CD4-positive, alpha-beta T cell treated with Interleukin-4 for 4 hours (primary cell): ENCODE measurements at regions not wholly inside any gene's neighbourhood (a gene's known extent, or its start where the extent isn't known, plus 50 kb on each side); places are given as distances from the start of the nearest gene placed in this dataset.
"Not testable (repeated sequence)": the region's sequence is repeated elsewhere in the genome, so short reads cannot be mapped to it uniquely, and the experiment has no call there.

Source experiments
- DNase-seq: peaks from one replicate; pipeline ENCODE4 v3.0.0-alpha.2; 2020

DNA sequence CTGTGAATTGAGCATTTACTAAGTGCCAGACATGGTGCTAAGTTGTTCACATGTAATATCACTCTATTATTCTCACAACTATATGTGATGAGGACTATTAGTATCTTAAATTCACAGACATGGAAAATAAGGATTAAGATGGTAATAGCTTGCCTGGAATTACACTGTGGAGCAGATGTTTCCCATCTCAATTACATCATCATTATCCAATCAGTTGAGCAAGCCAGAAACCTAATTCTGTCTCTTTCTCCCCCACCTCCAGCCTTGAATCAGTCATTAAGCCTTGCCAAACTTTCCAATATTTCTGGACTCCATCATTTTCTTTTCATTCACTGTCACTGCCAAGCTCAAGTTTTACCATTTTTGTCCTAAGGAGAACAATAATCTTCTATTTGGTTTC, 287.8 kb upstream of the KITLG start:
- DNase-seq: no peak

DNA sequence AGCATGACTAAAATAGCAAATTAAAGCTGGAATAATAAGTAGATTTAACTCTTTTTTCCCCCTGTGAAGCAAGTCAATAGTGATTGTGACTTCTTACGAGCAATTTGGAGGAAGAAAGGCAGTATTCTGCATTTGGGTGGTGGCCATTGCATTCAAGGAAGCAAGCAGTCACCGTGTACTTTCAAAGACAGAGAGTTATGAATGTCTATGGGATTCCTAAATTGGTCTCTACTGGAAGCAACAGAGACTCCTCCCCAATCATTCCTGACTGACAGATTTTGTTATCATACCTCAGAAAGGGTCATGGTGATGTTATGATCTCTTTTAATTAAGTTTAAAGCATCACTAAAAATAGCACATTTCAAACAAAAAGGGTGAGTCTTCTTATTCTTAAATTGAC, 287.2 kb upstream of the KITLG start:
- DNase-seq: no peak

DNA sequence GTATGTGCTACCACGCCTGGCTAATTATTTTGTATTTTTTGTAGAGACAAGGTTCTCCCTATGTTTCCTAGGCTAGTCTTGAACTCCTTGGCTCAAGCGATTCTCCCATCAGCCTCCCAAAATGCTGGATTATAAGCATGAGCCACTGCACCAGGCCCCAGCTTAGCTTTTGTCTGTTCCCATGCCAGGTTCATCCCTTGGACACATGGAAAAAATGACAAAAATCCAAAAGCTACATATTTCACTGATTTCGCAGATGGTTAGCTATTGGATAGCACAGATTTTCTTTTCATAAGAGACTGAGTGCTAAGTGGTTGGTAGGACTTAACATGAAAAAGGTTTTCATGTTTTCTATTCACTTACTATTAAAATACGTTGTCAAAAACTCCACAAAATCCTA, 286.6 kb upstream of the KITLG start:
- DNase-seq: no peak

DNA sequence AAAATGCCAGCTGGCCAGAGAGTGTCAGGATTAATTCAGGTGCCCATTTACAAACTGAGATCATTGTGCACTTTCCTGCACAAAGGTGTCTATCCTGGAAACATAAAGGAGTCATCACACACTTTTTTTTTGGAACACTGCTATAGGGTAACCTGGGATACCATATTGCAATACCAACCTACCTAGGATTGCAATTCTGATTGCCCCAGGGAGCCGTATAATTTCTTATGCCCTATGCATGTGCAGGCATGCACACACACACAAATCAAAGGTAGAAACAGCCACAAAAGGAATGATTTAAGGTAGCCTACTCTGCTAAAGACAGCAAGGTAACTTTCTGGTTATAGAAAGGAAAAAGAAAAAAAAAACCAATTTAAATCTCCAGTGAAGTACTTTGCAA, 285.3 kb upstream of the KITLG start:
- DNase-seq: no peak

DNA sequence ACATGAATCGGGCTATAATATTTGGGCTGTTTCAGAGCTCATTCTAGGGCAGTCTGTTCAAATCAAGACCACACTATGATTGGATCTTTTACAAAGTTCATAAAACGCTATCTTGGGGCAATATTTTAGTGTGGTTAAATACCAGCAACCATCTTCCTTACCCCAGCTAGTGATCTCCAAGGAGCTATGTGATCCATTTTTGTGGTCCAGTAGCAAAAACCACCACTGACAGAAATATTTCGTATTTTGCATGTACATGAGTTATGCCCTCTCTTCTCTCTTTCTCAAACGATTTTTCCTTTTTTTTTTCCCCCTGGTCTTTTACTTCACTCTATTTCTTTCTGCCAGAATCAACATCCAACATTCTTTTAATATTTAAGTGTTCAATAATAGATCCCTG, 280.6 kb upstream of the KITLG start:
- no peak for DNase-seq

DNA sequence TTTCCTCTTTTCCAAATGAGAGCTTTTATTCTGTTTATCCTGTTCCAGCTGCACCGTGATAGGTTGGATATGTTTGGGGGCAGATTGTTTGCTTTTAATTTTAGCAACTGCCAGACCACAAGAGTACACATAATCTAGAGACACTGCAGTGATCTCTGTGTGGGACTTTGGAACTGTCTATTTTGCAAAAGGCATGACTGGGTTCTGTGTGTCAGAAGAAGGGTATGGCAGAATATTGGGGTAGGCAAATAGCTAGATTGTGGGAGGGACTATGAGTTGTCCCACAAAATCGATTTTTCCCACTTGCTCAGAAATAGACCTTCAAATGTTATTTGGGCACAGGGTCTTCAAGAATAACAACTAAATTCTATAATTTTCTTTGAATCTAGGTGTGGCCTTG, 275.9 kb upstream of the KITLG start:
- DNase-seq: no peak

DNA sequence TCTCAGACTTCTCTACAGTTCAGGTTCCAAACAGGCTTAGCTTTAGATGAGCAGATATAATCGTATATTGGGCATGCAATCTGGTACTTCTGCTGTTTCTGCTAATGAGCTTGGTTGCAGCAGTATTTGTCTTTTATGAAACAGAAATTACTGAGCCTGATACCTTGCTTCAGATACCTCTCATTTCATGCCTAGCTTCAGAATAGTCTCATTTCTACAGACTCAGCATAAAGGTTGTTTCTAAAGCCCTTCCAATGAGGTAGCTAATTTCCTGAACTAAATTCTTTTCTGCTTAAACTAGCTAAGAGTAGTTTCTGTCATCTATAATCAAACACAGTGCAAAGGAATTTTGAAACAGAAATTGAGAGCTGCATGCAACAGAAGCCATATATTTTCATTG, 275.0 kb upstream of the KITLG start:
- DNase-seq: no peak

DNA sequence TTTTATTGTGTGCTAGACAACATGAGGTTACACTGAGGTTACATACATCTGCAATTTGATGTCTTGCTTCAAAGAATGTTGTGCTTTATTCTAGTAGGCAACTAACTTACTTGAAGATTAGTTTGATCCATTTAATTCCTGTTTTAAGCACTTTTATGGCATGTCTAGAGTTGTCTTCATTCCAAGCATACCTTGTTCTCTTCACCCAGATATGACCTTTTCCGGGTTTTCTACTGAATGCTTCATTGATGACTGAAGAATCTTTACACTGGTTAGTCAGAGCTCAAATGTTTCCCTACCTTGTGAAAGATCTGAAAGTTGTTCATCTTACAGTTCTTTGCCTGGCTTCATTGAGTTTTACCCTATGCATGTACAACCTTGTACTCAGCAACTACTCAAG, 274.0 kb upstream of the KITLG start:
- no peak for DNase-seq

DNA sequence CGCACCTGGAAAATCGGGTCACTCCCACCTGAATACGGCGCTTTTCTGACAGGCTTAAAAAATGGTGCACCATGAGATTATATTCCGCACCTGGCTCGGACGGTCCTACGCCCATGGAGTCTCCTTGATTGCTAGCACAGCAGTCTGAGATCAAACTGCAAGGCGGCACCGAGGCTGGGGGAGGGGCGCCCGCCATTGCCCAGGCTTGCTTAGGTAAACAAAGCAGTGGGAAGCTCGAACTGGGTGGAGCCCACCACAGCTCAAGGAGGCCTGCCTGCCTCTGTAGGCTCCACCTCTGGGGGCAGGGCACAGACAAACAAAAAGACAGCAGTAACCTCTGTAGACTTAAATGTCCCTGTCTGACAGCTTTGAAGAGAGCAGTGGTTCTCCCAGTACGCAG, 267.0 kb upstream of the KITLG start:
- not testable (repeated sequence) for DNase-seq

DNA sequence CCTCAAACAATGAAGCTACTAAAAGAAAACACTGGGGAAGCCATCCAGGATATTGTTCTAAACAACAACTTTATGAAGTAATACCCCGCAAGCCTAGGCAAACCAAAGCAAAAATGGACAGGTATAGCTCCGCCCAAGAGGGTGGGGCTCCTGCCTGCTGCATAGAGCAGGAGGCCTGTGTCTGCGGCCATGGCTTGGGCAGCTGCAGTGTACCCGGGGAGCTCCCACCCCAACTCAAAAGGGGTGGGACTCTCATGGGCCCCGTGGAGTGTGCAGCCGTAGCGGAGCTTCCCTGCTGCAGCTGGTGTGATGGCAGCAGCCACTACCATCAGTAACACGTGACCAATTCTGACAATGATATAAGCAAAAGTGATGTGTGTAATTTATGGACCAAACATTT, 264.2 kb upstream of the KITLG start:
- no peak for DNase-seq

DNA sequence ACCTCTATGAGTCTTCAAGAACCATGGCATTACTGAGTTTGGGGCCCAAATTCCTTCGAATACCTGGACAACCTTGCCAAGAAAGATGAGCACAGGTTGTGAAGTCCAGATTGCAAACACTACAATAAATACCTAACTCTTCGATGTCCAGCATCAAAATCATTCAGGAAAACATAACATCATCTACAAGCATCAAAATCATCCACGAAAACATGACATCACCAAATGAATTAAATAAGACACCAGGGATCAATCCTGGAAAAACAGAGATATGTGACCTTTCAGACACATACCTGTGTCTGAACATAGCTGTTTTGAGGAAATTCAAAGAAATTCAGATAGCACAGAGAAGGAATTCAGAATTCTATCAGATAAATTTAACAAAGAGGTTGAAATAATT, 262.0 kb upstream of the KITLG start:
- DNase-seq: no peak

DNA sequence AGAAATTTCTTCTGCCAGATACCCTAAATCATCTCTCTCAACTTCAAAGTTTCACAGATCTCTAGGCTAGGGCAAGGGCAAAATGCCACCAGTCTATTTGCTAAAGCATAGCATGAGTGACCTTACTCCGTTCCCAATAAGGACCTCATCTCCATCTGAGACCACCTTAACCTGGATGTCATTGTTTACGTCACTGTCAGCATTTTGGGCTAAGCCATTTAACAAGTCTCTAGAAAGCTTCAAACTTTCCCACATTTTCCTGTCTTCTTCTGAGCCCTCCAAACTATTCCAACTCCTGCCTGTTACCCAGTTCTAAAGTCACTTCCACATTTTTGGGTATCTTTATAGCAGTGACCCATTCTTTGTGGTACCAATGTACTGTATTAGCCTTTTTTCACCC, 259.2 kb upstream of the KITLG start:
- no peak for DNase-seq

DNA sequence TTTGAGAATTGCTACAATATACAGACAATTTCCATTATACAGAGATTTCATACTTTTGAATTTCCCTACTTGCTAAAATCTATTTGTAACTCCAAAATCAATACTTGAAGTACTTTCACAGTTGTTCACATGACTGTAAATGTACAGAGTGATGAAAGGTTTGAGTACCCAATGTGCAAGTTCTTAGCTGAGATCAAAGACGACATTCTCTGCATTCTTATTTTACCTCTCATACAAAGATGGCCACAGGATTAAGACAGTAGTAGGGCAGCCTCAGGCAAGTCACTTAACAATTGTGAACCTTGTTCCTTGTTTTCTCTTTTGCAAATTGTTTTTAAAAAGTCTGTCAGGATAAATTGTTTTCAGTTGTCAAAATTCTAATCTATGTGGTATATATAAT, 255.9 kb upstream of the KITLG start:
- DNase-seq: no peak

DNA sequence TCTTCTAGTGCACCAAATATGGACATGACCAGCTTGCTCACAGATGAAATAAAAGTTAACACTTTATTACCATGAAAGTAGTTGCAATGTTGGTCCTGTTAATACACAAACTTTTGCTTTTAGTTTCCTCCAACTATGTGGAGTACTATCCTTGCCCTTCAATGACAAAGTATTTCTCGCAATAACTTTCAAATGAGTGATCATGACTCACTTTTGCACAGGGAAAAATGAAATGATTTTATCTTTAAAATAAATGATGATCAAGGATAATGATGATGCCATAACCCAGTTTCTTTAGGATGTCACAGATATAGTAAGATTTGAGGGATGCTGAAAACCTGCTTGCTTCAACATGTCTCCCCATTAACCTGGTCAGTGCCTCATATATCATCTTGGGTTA, 254.0 kb upstream of the KITLG start:
- no peak for DNase-seq

DNA sequence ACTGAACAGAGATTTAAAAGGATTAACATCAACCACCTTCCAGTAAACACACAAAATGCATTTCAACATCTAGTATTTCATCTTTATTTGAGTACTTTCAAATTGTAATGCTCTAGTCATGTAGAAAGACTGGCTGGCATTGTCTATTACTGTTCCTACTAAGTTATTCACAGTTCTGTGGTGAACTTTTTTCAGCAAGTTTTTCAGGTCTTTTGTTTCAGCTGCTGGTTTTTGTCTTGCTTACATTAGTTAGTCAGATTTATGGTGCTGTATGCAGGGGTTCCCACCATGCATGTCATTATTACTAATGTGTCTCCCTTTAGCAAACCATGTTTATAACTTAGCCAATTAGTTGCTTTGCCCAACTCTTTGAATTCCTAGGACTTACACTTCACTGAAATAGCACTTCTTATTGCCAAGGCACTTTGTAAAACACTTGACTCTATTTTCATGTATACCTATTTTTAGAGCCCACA, 253.4 kb upstream of the KITLG start:
- DNase-seq: no peak

DNA sequence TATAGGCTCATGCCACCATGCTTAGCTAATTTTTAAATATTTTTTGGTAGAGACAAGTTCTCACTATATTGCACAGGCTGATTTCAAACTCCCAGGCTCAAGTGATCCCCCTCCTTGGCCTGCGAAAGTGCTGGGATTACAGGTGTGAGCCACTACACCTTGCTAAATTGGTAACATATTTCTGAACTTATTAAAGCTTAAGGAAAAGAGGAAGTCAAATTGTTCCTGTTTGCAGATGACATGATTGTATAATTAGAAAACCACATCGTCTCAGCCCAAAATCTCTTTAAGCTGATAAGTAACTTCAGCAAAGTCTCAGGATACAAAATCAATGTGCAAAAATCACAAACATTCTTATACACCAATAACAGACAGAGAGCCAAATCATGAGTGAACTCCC, 248.3 kb upstream of the KITLG start:
- not testable (repeated sequence) for DNase-seq

DNA sequence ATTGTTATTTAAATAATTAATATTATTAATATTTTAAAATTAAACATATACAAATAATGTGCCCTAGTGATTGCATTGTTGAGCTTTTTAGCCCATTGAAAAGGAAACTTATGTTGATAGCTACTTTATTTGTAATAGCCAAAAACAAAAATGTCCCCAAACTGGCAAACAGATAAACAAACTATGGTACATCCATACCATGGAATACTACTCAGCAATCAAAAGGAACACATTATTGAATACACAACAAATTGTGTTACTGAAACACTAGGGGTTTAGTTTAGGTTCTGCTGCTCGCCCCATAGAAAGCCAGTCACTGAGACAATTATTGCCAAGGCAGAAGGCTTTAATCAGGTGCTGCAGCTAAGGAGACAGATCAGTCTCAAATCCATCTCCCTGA, 239.7 kb upstream of the KITLG start:
- DNase-seq: no peak

DNA sequence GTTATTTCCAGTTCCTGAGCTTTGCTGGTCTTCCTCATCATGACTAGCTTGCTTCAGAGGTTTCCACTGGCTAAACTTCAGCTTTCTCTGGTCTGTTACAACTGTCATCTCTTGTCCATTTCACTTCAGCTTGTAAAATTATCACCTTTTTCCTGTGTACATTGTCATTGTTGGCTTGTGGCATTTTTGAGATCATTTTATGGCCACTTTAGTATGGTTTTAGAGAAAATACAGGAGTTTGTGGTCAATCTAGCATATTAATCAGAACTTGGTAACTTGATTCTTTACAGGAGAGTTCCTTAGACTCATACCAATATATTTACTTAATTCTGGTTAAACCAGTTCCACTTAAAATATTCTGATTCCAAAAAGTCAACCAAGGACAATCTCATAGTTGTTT, 235.9 kb upstream of the KITLG start:
- DNase-seq: no peak

DNA sequence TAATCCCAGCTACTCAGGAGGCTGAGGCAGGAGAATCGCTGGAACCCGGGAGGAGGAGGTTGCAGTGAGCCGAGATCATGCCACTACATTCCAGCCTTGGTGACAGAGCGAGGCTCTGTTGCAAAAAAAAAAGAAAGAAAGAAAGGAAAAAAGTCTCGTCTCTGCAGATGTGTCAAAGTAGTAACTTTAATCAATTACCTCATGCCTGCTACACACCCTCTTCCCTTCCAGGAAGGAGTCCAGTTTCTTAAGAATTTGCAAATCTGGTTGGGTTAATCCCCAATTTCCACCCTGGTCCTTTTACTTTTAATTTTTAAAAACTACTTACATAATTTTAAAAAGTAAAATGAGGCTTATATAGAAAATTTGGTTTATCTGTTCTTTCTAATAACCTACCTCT, 234.5 kb upstream of the KITLG start:
- DNase-seq: no peak

DNA sequence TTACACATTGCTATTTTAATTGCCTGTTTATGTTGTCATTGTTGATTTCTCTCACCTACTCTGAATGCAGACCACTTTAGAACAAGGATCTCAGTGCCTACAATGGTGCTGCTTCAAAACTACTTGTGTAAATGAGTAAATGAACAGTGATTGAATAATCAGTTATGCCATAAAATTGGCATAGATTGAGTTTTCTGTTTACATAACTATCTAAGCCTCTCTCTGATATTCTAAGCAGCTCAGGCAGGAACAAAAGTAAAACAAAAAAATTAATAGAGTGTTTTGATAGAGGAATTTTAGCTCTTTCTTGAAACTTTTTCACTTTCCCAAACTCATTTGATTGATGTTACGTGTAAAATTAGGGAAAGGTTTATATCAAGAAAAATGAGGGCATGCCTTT, 232.3 kb upstream of the KITLG start:
- no peak for DNase-seq

DNA sequence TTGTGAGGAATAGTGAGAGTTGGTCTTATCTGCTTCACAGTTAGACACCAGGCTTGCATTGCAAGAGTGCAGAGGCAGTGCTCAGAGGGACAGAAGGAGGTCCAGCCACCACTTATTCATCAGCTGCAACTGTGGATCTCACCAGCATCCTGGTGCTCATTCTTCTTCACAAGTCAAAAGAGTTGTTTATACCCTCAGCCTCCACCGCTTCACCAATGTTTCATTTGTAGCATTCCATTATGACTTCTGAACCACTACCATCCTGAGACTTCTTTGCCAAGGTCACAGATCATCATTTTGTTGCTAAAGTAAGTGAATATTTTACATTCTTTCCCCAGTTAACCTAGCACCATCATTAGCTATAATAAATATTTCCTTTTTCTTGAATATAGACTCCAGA, 230.5 kb upstream of the KITLG start:
- no peak for DNase-seq

DNA sequence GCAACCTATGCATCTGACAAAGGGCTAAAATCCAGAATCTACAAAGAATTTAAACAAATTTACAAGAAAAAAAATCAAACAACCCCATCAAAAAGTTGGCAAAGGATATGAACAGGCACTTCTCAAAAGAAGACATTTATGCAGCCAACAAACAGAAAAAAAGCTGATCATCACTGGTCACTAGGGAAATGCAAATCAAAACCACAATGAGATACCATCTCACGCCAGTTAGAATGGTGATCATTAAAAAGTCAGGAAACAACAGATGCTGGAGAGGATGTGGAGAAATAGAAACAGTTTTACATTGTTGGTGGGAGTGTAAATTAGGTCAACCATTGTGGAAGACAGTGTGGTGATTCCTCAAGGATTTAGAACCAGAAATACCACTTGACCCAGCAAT, 229.6 kb upstream of the KITLG start:
- DNase-seq: not testable (repeated sequence)

DNA sequence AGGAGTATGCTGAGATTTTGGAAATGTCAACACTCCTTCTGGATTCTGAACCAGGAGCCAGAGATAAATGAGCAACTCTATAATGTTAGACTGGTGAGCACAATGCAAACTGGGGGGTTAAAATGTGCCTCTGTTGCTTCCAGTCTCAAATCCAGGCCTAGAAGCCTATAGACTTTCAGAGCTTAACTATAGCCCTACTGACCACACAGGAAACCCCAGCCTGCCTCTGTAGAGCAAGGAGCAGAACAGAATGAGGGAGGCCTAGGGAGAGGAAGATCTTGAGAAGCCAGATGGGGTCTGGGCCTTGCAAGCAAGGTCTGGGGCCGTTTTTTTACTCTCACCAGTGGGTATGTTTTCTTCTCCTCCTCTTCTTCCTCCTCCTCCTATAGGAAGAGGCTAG, 225.4 kb upstream of the KITLG start:
- DNase-seq: no peak

DNA sequence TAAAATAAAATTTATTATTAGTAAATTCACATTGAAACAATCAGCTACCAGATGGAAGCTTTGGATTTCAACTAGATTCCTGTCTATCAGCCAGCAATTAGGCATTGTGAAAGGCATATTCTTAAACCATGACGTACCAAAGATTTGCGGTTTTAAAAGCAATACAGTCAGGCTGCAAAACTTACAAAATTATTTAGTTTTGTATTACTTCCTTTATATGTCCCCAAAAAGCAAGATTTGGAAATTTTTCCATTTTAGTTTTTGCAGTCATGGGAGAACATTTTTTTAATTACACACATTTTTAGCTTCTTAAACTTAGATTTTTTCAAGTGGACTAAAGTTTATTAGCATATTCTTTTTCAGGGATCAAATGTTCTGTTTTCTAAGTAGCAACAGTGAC, 225.0 kb upstream of the KITLG start:
- no peak for DNase-seq

DNA sequence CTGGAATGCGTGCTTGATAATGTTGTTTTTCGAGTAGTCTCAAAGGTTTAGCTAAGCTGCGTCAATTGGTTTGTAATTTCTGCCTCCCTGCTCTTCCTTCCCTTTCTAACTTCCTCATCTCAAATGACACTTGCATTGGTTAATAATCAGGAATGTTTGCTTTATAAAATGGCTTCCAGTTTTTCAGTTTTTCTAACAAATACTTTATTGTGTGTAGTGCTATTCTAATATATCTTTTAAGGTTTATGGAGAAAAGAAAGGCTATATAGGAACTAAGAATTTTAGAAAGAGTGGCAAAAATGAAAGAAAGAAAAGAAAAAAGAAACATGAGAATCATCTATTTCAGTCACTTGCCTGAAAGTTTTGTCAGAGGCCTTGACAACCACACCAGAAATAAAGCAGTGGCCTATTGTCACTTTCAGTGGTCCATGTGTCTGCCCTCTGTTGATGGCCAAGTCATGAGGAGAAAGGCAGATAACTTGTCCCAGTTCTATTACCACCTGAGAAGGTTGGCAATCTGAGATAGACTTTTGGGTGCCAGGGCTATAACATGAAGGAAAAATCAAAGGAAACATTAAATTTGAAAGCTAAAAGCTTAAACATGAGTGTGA, 221.9 kb upstream of the KITLG start:
- DNase-seq: no peak
